Panc1 (cell line): ENCODE measurements at regions not wholly inside any gene's neighbourhood (a gene's known extent, or its start where the extent isn't known, plus 50 kb on each side); places are given as distances from the start of the nearest gene placed in this dataset.
"Not testable (repeated sequence)": the region's sequence is repeated elsewhere in the genome, so short reads cannot be mapped to it uniquely, and the experiment has no call there.

Source experiments
- ATAC-seq: fragments of 200-7000 bp; cut with Tn5 transposase; 2 replicates; pipeline ENCODE4 v1.9.1; 2020; ENCODE audit warnings: mild to moderate bottlenecking, moderate library complexity
- BruUV-seq: library from RNA; stranded (reverse); fragments of 400-500 nt; replicated peaks from 2 replicates; lab custom pipeline; 2021; lab: Mats Ljungman, UMichigan
- CTCF ChIA-PET: fragments of 300-600 bp; sonication (Branson Sonifier 250); formaldehyde crosslinking; loops from one replicate; lab custom pipeline; 2022; ENCODE audit warnings: antibody characterized with exemption; lab: Charles Lee
- POLR2A ChIA-PET: fragments of 300-600 bp; sonication (Branson Sonifier 250); formaldehyde crosslinking; loops from one replicate; lab custom pipeline; 2022; ENCODE audit warnings: antibody characterized with exemption; lab: Charles Lee
- DNase-seq: peaks from one replicate; pipeline ENCODE4 v3.0.0-alpha.2; 2010; ENCODE audit warnings: low read depth, low spot score
- H3K27ac ChIP-seq: 2 replicates; pipeline ENCODE4 v1.5.1; 2011; ENCODE audit warnings: mild to moderate bottlenecking, low read length, inconsistent platforms
- H3K27me3 ChIP-seq: fragments of 200-500 bp; sonication (Bioruptor generic); 2 replicates; pipeline ENCODE4 v1.6.0; 2014; ENCODE audit warnings: low read length, inconsistent platforms; ENCODE audit not compliant: control insufficient read depth, insufficient read depth
- H3K36me3 ChIP-seq: fragments of 200-500 bp; sonication (Bioruptor generic); 2 replicates; pipeline ENCODE4 v1.5.1; 2014; ENCODE audit warnings: inconsistent platforms, mild to moderate bottlenecking, low read length, moderate library complexity; ENCODE audit not compliant: control insufficient read depth, insufficient read depth
- H3K4me1 ChIP-seq: 2 replicates; pipeline ENCODE4 v1.5.1; 2011; ENCODE audit warnings: inconsistent platforms, mild to moderate bottlenecking, low read length, moderate library complexity; ENCODE audit not compliant: control insufficient read depth, insufficient read depth
- H3K4me3 ChIP-seq, 2 experiments: 2 replicates each; pipeline ENCODE4 v1.5.1; 2011 to 2012; ENCODE audit warnings: low read depth in 2 of 2, low read length in 2 of 2, mild to moderate bottlenecking in 2 of 2, inconsistent platforms in 1 of 2, moderate library complexity in 1 of 2
- H3K9me3 ChIP-seq: fragments of 200-500 bp; sonication (Bioruptor generic); 2 replicates; pipeline ENCODE4 v1.5.1; 2014; ENCODE audit warnings: low read depth, mild to moderate bottlenecking, inconsistent platforms, low read length, moderate library complexity; ENCODE audit not compliant: control insufficient read depth, insufficient read depth
- POLR2AphosphoS5 ChIP-seq: IDR thresholded peaks from 2 replicates; pipeline ENCODE4 v1.6.1; 2012; ENCODE audit warnings: mild to moderate bottlenecking, low read depth, low read length, moderate library complexity
- SIN3A ChIP-seq: IDR thresholded peaks from 2 replicates; pipeline ENCODE4 v1.6.1; 2012; ENCODE audit warnings: low read depth, mild to moderate bottlenecking, low read length, moderate library complexity, borderline replicate concordance; ENCODE audit not compliant: insufficient read depth
- TCF7L2 ChIP-seq: IDR thresholded peaks from 2 replicates; pipeline ENCODE4 v1.6.1; 2011; ENCODE audit warnings: mild to moderate bottlenecking, low read depth, low read length, inconsistent platforms
- in situ Hi-C: cut with HindIII; loops from 2 replicates; pipeline ENCODE4 v1.10.0; 2016; ENCODE audit warnings: low sequenced_read_pairs, low pct_unique_long_range_greater_than_20kb
- intact Hi-C: fragments of 100-400 bp; cut with micrococcal nuclease; formaldehyde crosslinking; loops from one replicate; pipeline ENCODE4 v1.10.0; 2022; ENCODE audit not compliant: unreplicated experiment
- TF ChIP-seq, protein P1 (sequence below): fragments of 450-650 bp; IDR thresholded peaks from 2 replicates; pipeline ENCODE4 v1.5.1; 2017; ENCODE audit warnings: mild to moderate bottlenecking
- TF ChIP-seq, protein P2 (sequence below), 2 experiments: IDR thresholded peaks; 2 replicates each; pipeline ENCODE4 v1.6.1; 2011 to 2012; ENCODE audit warnings: low read depth in 2 of 2, control low read depth in 1 of 2, low read length in 1 of 2, mild to moderate bottlenecking in 1 of 2, moderate library complexity in 1 of 2; ENCODE audit not compliant: insufficient read depth in 1 of 2

DNA sequence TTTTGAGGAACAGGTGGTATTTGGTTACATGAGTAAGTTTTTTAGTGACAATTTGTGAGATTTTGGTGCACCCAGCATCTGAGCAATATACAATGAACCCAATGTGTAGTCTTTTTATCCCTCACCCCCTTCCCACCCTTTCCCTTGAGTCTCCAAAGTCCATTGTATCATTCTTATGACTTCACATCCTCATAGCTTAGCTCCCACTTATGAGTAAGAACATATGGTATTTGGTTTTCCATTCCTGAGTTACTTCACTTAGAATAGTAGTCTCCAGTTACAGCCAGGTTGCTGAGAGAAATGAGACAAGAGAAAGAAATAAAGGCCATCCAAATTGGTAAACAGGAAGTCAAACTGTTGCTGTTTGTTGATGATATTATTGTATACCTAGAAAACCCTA is 87.5 kb downstream of the OTOR start:
- intact Hi-C loops, CTCF ChIA-PET, H3K27ac ChIP-seq, H3K36me3 ChIP-seq, H3K27me3 ChIP-seq, H3K9me3 ChIP-seq, DNase-seq, H3K4me1 ChIP-seq, H3K4me3 ChIP-seq, ATAC-seq, BruUV-seq, in situ Hi-C loops: not testable (repeated sequence)
- POLR2A ChIA-PET: interaction anchor here (0.6 kb wide), 1 partner anchor 1756 kb away, joined by 3 read pairs; no protein-coding TSS in a partner anchor

DNA sequence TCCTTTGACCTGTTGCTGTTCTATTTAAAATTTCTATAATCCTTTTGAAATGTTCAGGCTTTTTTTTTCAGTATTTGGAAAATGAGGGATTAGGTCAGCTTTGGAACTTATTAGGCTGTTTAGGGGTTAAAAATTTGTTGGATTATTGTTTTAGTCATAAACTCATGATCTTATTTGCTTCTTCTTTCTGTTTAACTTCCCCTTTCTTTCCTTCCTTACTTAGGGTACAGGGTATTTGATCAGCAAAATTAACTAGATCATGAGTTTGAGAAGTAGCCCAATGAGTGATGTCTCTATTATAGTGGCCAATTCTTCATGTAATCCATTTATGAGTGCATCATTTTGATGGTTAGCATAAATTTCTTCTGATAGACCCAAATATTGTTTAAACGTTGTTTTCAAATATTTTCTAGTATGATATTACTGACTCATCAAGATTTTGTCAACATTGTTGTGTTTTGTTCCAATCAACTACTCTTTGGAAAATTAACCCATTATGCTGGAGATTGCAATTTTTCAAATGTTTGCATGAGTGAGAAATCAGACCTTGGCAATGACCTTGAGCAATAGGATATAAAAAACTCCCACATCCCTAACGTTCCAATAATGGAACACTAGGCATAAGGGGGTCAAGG is 94.4 kb downstream of the OTOR start:
- no peaks in the 10 kb centered on the region for H3K9me3 ChIP-seq
- no peak for TF ChIP-seq SIN3A
- TF ChIP-seq POLR2AphosphoS5: no peak
- TF ChIP-seq, protein P1, sequence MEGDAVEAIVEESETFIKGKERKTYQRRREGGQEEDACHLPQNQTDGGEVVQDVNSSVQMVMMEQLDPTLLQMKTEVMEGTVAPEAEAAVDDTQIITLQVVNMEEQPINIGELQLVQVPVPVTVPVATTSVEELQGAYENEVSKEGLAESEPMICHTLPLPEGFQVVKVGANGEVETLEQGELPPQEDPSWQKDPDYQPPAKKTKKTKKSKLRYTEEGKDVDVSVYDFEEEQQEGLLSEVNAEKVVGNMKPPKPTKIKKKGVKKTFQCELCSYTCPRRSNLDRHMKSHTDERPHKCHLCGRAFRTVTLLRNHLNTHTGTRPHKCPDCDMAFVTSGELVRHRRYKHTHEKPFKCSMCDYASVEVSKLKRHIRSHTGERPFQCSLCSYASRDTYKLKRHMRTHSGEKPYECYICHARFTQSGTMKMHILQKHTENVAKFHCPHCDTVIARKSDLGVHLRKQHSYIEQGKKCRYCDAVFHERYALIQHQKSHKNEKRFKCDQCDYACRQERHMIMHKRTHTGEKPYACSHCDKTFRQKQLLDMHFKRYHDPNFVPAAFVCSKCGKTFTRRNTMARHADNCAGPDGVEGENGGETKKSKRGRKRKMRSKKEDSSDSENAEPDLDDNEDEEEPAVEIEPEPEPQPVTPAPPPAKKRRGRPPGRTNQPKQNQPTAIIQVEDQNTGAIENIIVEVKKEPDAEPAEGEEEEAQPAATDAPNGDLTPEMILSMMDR: no peak
- TF ChIP-seq, protein P2, sequence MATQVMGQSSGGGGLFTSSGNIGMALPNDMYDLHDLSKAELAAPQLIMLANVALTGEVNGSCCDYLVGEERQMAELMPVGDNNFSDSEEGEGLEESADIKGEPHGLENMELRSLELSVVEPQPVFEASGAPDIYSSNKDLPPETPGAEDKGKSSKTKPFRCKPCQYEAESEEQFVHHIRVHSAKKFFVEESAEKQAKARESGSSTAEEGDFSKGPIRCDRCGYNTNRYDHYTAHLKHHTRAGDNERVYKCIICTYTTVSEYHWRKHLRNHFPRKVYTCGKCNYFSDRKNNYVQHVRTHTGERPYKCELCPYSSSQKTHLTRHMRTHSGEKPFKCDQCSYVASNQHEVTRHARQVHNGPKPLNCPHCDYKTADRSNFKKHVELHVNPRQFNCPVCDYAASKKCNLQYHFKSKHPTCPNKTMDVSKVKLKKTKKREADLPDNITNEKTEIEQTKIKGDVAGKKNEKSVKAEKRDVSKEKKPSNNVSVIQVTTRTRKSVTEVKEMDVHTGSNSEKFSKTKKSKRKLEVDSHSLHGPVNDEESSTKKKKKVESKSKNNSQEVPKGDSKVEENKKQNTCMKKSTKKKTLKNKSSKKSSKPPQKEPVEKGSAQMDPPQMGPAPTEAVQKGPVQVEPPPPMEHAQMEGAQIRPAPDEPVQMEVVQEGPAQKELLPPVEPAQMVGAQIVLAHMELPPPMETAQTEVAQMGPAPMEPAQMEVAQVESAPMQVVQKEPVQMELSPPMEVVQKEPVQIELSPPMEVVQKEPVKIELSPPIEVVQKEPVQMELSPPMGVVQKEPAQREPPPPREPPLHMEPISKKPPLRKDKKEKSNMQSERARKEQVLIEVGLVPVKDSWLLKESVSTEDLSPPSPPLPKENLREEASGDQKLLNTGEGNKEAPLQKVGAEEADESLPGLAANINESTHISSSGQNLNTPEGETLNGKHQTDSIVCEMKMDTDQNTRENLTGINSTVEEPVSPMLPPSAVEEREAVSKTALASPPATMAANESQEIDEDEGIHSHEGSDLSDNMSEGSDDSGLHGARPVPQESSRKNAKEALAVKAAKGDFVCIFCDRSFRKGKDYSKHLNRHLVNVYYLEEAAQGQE (IDR thresholded peaks at IDR 0.05; ENCODE audit: insufficient read depth in 1 of 2, low read depth in 2 of 2, low read length in 1 of 2): no peak
- no peak for TF ChIP-seq TCF7L2
- ChIA-PET POLR2A (no interaction called here), CTCF (no interaction called here)
- no peak overlapping the region for H3K27ac ChIP-seq
- H3K4me3 ChIP-seq: no peak overlapping the region
- H3K4me1 ChIP-seq: no peaks in the 10 kb centered on the region
- DNase-seq (no peak), ATAC-seq (no peak)
- BruUV-seq: no TSS peak
- intact Hi-C loops (no loop called here), in situ Hi-C loops (no loop called here)
- no peaks in the 10 kb centered on the region for H3K36me3 ChIP-seq
- no peaks in the 10 kb centered on the region for H3K27me3 ChIP-seq

DNA sequence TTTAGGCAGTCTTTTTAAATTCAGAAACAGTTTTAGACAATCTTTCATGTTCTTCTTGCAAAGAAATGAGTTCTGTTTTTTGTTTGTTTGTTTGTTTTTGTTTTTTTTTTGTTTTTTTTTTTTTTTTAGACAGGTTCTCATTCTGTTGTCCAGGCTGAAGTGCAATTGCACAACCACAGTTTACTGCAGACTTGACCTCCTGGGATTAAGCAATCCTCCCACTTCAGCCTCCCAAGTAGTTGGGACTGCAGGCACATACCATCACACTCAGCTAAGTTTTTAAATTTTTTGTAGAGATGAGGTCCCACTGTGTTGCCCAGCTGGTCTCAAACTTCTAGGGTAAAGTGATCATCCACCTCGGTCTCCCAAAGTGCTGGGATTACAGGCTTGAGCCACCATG is 96.2 kb downstream of the OTOR start:
- Histone ChIP-seq H3K9me3 (no peaks in the 10 kb centered on the region), H3K27ac (no peak overlapping the region), H3K36me3 (no peaks in the 10 kb centered on the region), H3K27me3 (no peaks in the 10 kb centered on the region), H3K4me3 (no peak overlapping the region), H3K4me1 (no peaks in the 10 kb centered on the region)
- intact Hi-C loops (no loop called here), in situ Hi-C loops (no loop called here)
- BruUV-seq: no TSS peak
- no peak for ATAC-seq
- TF ChIP-seq POLR2AphosphoS5 (no peak), TCF7L2 (no peak), SIN3A (no peak)
- TF ChIP-seq, protein P1: no peak
- TF ChIP-seq, protein P2 (IDR thresholded peaks at IDR 0.05; ENCODE audit: insufficient read depth in 1 of 2, low read depth in 2 of 2, low read length in 1 of 2): no peak
- DNase-seq: no peak
- ChIA-PET POLR2A (no interaction called here), CTCF (no interaction called here)
